Esophagus muscularis mucosa (tissue), 4 donors: ENCODE measurements at regions not wholly inside any gene's neighbourhood (a gene's known extent, or its start where the extent isn't known, plus 50 kb on each side); places are given as distances from the start of the nearest gene placed in this dataset.

ENCODE experiments used
- EP300 ChIP-seq: sonication (generic); formaldehyde crosslinking; IDR thresholded peaks from one replicate; pipeline ENCODE4 v1.6.1; 2017; ENCODE audit warnings: antibody characterized with exemption
- POLR2A ChIP-seq: fragments of 450-650 bp; IDR thresholded peaks from one replicate; pipeline ENCODE4 v1.6.1; 2017; ENCODE audit warnings: antibody characterized with exemption, moderate library complexity, mild to moderate bottlenecking, low read depth
- POLR2AphosphoS5 ChIP-seq, 2 donors: sonication (generic); formaldehyde crosslinking; IDR thresholded peaks; one replicate each; pipeline ENCODE4 v1.6.1; 2017; ENCODE audit warnings: antibody characterized with exemption in 2 of 2
- TF ChIP-seq, protein P1 (sequence below), 3 experiments: fragments of 200-600 bp in 2 of 3; fragments of 450-650 bp in 1 of 3; sonication (generic) in 2 of 3; IDR thresholded peaks; one replicate each; pipeline ENCODE4 v1.5.1; 2017 to 2019; ENCODE audit warnings: antibody characterized with exemption in 3 of 3, mild to moderate bottlenecking in 2 of 3, moderate library complexity in 1 of 3

GRCh38 chr12:111218499-111218898, 150.4 kb downstream of the PHETA1 start:
- no peak for TF ChIP-seq POLR2A
- TF ChIP-seq, protein P1, sequence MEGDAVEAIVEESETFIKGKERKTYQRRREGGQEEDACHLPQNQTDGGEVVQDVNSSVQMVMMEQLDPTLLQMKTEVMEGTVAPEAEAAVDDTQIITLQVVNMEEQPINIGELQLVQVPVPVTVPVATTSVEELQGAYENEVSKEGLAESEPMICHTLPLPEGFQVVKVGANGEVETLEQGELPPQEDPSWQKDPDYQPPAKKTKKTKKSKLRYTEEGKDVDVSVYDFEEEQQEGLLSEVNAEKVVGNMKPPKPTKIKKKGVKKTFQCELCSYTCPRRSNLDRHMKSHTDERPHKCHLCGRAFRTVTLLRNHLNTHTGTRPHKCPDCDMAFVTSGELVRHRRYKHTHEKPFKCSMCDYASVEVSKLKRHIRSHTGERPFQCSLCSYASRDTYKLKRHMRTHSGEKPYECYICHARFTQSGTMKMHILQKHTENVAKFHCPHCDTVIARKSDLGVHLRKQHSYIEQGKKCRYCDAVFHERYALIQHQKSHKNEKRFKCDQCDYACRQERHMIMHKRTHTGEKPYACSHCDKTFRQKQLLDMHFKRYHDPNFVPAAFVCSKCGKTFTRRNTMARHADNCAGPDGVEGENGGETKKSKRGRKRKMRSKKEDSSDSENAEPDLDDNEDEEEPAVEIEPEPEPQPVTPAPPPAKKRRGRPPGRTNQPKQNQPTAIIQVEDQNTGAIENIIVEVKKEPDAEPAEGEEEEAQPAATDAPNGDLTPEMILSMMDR (IDR thresholded peaks at IDR 0.05), result no peak
- TF ChIP-seq EP300, result no peak
- no peak for TF ChIP-seq POLR2AphosphoS5 (IDR thresholded peaks at IDR 0.05)
